22Rv1 (cell line): ENCODE measurements at regions not wholly inside any gene's neighbourhood (a gene's known extent, or its start where the extent isn't known, plus 50 kb on each side); places are given as distances from the start of the nearest gene placed in this dataset.

Experiments
- ZFX ChIP-seq: fragments of 450-650 bp; IDR thresholded peaks from 2 replicates; pipeline ENCODE4 v1.6.1; 2017; ENCODE audit warnings: antibody characterized with exemption, borderline replicate concordance
- TF ChIP-seq, protein P1 (sequence below): fragments of 450-650 bp; IDR thresholded peaks from 2 replicates; pipeline ENCODE4 v1.5.1; 2017; ENCODE audit warnings: mild to moderate bottlenecking

DNA sequence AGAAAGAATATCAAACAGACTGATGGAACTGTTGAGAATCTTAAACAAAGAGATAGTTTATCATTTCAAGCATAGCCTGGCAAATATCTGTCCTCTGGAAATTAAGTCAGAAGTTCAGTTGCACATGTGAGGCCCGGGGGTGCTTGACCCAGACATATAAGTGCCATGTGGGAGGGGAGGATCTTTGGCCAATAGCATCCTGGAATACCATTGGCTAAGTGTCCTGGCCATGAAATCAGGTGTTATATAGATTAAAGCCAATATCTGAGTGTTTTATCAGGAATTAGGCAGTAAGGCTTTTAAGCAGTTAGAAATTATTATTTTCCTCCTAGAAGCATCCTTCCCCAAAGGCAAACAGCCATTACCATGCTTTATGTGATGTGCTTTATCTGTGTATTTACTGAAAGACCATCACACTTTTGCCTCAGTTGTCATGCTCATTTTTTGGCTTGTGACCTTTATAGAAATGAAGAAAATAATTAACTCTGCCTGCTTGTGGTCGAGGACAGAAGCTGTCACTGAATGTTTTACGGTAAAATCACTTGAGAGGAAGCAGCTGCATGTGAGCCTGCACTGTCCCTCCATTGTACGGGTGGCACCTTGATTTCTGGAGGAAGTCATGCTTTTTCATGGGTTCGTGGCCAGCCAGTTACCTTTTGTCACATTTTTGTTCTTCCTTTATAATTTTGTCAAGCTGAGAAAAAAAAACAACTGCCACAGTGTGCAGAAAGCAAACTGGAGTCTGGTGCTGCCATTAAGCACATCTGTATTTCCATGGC is 259.9 kb upstream of the FMN2 start:
- TF ChIP-seq, protein P1, sequence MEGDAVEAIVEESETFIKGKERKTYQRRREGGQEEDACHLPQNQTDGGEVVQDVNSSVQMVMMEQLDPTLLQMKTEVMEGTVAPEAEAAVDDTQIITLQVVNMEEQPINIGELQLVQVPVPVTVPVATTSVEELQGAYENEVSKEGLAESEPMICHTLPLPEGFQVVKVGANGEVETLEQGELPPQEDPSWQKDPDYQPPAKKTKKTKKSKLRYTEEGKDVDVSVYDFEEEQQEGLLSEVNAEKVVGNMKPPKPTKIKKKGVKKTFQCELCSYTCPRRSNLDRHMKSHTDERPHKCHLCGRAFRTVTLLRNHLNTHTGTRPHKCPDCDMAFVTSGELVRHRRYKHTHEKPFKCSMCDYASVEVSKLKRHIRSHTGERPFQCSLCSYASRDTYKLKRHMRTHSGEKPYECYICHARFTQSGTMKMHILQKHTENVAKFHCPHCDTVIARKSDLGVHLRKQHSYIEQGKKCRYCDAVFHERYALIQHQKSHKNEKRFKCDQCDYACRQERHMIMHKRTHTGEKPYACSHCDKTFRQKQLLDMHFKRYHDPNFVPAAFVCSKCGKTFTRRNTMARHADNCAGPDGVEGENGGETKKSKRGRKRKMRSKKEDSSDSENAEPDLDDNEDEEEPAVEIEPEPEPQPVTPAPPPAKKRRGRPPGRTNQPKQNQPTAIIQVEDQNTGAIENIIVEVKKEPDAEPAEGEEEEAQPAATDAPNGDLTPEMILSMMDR: no peak
- no peak for TF ChIP-seq ZFX
